ENCODE measurements at regions not wholly inside any gene's neighbourhood (a gene's known extent, or its start where the extent isn't known, plus 50 kb on each side); places are given as distances from the start of the nearest gene placed in this dataset.

DNA sequence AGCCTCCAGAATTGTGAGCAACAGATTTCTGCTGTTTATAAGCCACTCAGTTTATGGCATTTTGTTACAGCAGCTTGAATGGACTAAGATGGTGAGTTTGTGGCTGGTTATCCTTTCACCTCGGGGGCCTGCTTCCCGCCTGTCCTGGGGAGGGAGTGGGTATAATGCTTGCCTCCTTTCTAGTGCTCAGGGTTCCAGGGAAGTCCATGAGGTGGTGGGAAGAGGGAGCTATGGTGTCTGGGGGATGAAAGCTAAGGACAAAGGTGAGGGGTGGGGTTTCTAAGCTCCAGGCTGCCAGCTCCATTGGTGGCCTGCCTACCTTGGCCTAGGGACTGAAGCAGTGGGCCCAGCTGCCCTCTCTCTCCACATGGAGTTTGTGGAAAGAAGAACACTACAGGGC lies 50.2 kb upstream of the SDK2 start:
- TF ChIP-seq SIN3A (IDR thresholded peaks at IDR 0.05; ENCODE audit: borderline replicate concordance, insufficient read depth, low read length) (no peak), TAF1 (IDR thresholded peaks at IDR 0.05; ENCODE audit: borderline replicate concordance, insufficient read depth, low read length) (no peak), POLR2AphosphoS5 (IDR thresholded peaks at IDR 0.05; ENCODE audit: low read depth, low read length) (no peak), FOXP2 (optimal IDR thresholded peaks at IDR 0.05; ENCODE audit: borderline replicate concordance, extremely low read depth, extremely low read length, insufficient read depth) (no peak)
- TF ChIP-seq, protein P1, sequence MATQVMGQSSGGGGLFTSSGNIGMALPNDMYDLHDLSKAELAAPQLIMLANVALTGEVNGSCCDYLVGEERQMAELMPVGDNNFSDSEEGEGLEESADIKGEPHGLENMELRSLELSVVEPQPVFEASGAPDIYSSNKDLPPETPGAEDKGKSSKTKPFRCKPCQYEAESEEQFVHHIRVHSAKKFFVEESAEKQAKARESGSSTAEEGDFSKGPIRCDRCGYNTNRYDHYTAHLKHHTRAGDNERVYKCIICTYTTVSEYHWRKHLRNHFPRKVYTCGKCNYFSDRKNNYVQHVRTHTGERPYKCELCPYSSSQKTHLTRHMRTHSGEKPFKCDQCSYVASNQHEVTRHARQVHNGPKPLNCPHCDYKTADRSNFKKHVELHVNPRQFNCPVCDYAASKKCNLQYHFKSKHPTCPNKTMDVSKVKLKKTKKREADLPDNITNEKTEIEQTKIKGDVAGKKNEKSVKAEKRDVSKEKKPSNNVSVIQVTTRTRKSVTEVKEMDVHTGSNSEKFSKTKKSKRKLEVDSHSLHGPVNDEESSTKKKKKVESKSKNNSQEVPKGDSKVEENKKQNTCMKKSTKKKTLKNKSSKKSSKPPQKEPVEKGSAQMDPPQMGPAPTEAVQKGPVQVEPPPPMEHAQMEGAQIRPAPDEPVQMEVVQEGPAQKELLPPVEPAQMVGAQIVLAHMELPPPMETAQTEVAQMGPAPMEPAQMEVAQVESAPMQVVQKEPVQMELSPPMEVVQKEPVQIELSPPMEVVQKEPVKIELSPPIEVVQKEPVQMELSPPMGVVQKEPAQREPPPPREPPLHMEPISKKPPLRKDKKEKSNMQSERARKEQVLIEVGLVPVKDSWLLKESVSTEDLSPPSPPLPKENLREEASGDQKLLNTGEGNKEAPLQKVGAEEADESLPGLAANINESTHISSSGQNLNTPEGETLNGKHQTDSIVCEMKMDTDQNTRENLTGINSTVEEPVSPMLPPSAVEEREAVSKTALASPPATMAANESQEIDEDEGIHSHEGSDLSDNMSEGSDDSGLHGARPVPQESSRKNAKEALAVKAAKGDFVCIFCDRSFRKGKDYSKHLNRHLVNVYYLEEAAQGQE (IDR thresholded peaks at IDR 0.05; ENCODE audit: insufficient read depth in 1 of 2, low read depth in 2 of 2, low read length in 2 of 2), result no peak

DNA sequence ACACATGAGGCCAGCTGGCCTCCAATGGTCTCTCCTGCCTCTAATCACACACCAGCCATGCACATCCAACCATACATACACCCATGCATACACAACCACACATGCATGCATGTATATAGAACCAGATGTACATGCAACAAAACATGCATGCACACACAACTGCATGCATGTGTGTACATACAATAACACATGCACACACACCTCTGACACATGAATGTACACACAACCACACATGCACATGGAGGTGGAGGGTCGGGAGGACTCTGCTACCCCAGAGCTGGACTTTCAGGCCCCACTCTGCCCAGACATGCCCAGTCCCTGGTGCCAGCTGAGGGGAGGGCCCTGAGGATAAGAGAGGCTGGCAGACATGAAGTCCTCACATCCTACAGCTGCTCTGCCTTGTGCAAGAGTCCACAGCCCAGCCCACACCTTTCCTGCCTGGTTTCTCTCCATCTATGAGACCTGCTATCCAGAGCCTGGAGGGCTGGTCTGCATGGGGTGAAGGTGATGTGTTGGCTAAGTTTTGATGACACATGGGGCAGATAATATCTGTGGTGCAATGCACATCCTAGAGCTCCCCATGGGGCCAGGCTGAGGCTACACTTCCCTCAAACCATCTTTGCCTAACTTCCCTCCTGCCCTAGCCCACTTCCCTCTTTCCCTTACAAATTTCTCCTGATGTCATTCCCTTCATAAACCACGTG lies 50.9 kb upstream of the SDK2 start:
- no peak for TF ChIP-seq TAF1 (IDR thresholded peaks at IDR 0.05; ENCODE audit: borderline replicate concordance, insufficient read depth, low read length)
- TF ChIP-seq POLR2AphosphoS5 (IDR thresholded peaks at IDR 0.05; ENCODE audit: low read depth, low read length), result no peak
- TF ChIP-seq SIN3A (IDR thresholded peaks at IDR 0.05; ENCODE audit: borderline replicate concordance, insufficient read depth, low read length), result no peak
- TF ChIP-seq, protein P1 (IDR thresholded peaks at IDR 0.05; ENCODE audit: insufficient read depth in 1 of 2, low read depth in 2 of 2, low read length in 2 of 2), result no peak
- no peak for TF ChIP-seq FOXP2 (optimal IDR thresholded peaks at IDR 0.05; ENCODE audit: borderline replicate concordance, extremely low read depth, extremely low read length, insufficient read depth)

DNA sequence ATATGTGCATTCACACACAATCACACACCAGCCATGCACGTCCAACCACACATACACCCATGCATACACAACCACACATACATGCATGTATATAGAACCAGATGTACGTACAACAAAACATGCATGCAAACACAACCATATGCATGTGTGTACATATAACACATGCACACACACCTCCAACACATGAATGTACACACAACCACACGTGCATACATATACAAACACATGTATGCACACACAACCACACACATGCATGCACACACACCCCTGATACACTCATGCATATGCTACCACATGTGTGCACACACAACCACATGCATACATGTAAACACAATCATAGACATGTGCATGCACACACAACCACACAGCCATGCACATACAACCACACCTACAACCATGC lies 52.0 kb upstream of the SDK2 start:
- TF ChIP-seq SIN3A (IDR thresholded peaks at IDR 0.05; ENCODE audit: borderline replicate concordance, insufficient read depth, low read length) (no peak), FOXP2 (optimal IDR thresholded peaks at IDR 0.05; ENCODE audit: borderline replicate concordance, extremely low read depth, extremely low read length, insufficient read depth) (no peak), TAF1 (IDR thresholded peaks at IDR 0.05; ENCODE audit: borderline replicate concordance, insufficient read depth, low read length) (no peak), POLR2AphosphoS5 (IDR thresholded peaks at IDR 0.05; ENCODE audit: low read depth, low read length) (no peak)
- TF ChIP-seq, protein P1 (IDR thresholded peaks at IDR 0.05; ENCODE audit: insufficient read depth in 1 of 2, low read depth in 2 of 2, low read length in 2 of 2), result no peak

DNA sequence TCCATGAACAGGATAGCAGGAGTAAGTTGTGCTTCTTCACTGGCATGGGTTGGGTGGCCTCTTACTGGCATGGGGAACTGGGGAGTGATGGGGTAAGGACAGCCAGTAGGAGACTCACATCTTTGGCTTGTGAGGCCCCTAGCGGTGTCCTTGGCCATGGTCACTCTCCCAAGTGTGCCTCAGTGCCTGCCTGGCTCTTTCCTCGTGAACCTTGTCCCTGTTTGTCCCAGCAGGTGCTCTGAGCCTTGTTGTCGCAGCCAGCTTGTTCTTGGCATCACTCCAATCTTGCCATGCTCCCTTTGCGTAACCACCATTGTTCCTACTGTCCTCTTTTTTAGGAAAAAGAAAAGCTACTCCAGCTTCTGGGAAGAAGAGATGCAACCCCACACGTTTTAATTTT lies 53.6 kb upstream of the SDK2 start:
- TF ChIP-seq FOXP2 (optimal IDR thresholded peaks at IDR 0.05; ENCODE audit: borderline replicate concordance, extremely low read depth, extremely low read length, insufficient read depth), result no peak

DNA sequence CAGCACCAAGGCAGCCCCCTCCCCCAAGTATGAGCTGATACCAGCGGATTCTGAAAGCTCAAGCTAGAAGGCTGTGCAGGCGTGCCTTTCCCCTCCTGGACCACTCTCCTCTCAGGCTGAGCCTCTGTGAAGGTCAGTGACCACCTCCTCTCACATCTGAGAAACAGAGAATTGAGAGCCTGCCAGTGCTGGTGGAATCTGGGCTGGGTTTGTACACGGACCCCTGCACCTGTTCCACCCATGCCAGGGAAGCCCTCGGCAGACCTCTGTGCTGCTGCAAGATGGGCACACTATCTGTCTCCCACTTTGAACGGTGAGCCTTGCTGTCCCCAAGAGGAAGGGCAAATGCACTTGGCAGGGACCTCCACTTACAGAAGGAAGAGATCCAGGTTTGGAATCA lies 54.7 kb upstream of the SDK2 start:
- TF ChIP-seq POLR2AphosphoS5 (IDR thresholded peaks at IDR 0.05; ENCODE audit: low read depth, low read length), result no peak
- no peak for TF ChIP-seq TAF1 (IDR thresholded peaks at IDR 0.05; ENCODE audit: borderline replicate concordance, insufficient read depth, low read length)
- TF ChIP-seq, protein P1 (IDR thresholded peaks at IDR 0.05; ENCODE audit: insufficient read depth in 1 of 2, low read depth in 2 of 2, low read length in 2 of 2), result no peak
- TF ChIP-seq SIN3A (IDR thresholded peaks at IDR 0.05; ENCODE audit: borderline replicate concordance, insufficient read depth, low read length), result no peak
- no peak for TF ChIP-seq FOXP2 (optimal IDR thresholded peaks at IDR 0.05; ENCODE audit: borderline replicate concordance, extremely low read depth, extremely low read length, insufficient read depth)

Measured in PFSK-1 (cell line).